Activated naive CD4-positive, alpha-beta T cell (primary cell): ENCODE measurements at regions not wholly inside any gene's neighbourhood (a gene's known extent, or its start where the extent isn't known, plus 50 kb on each side); places are given as distances from the start of the nearest gene placed in this dataset.
"Not testable (repeated sequence)": the region's sequence is repeated elsewhere in the genome, so short reads cannot be mapped to it uniquely, and the experiment has no call there.

Experiments
- DNase-seq, 4 experiments: peaks; one replicate each; lab custom pipeline; 2025; lab: John Stamatoyannopoulos, UW

- DNase-seq, result no peak
Measured at GRCh38 chr2:42974169-42974720, 181.9 kb upstream of the HAAO start.

- DNase-seq, result no peak
Measured at GRCh38 chr2:42973726-42974125, 181.3 kb upstream of the HAAO start.

- not testable (repeated sequence) for DNase-seq
Measured at GRCh38 chr2:42972933-42973516, 180.6 kb upstream of the HAAO start.

- DNase-seq, result no peak
Measured at GRCh38 chr2:42971947-42972736, 179.8 kb upstream of the HAAO start.

- no peak for DNase-seq
Measured at GRCh38 chr2:42971381-42971780, 179.0 kb upstream of the HAAO start.

- no peak for DNase-seq
Measured at GRCh38 chr2:42970151-42970550, 177.8 kb upstream of the HAAO start.

GRCh38 chr2:42969231-42970150 lies 177.1 kb upstream of the HAAO start:
- no peak for DNase-seq

- DNase-seq, result no peak
Measured at GRCh38 chr2:42967959-42968674, 175.7 kb upstream of the HAAO start.

- no peak for DNase-seq
Measured at GRCh38 chr2:42965910-42966309, 173.5 kb upstream of the HAAO start.

GRCh38 chr2:42965196-42965595 lies 172.8 kb upstream of the HAAO start:
- DNase-seq, result no peak

GRCh38 chr2:42964439-42965083 lies 172.2 kb upstream of the HAAO start:
- DNase-seq, result no peak

GRCh38 chr2:42963452-42964068 lies 171.2 kb upstream of the HAAO start:
- DNase-seq, result no peak

GRCh38 chr2:42962508-42962953 lies 170.1 kb upstream of the HAAO start:
- no peak for DNase-seq

- DNase-seq, result no peak
Measured at GRCh38 chr2:42961961-42962360, 169.6 kb upstream of the HAAO start.

- no peak for DNase-seq
Measured at GRCh38 chr2:42961385-42961811, 169.0 kb upstream of the HAAO start.

GRCh38 chr2:42960842-42961180 lies 168.4 kb upstream of the HAAO start:
- DNase-seq, result no peak

- no peak for DNase-seq
Measured at GRCh38 chr2:42960002-42960841, 167.8 kb upstream of the HAAO start.

- DNase-seq, result no peak
Measured at GRCh38 chr2:42959234-42960001, 167.0 kb upstream of the HAAO start.

- no peak for DNase-seq
Measured at GRCh38 chr2:42958741-42959233, 166.4 kb upstream of the HAAO start.
